Tibial artery (tissue), 4 donors: ENCODE measurements at regions not wholly inside any gene's neighbourhood (a gene's known extent, or its start where the extent isn't known, plus 50 kb on each side); places are given as distances from the start of the nearest gene placed in this dataset.

Experiments used
- DNase-seq, 2 donors: peaks; one replicate each; pipeline ENCODE4 v3.0.0-alpha.2; 2019
- H3K27ac ChIP-seq, 2 donors: fragments of 200-600 bp; sonication (generic) in 1 of 2; 1 replicate in 1 of 2; 2 replicates in 1 of 2; pipeline ENCODE4 v1.5.1; 2018 to 2019; ENCODE audit warnings: mild to moderate bottlenecking in 1 of 2
- H3K27me3 ChIP-seq, 2 donors: fragments of 200-600 bp; sonication (generic) in 1 of 2; one replicate each; pipeline versions ENCODE4 v1.5.1 to v1.6.0; 2016 to 2019
- H3K36me3 ChIP-seq, 3 donors: fragments of 200-600 bp; sonication (generic) in 2 of 3; one replicate each; pipeline ENCODE4 v1.5.1; 2016 to 2019; ENCODE audit warnings: mild to moderate bottlenecking in 2 of 3
- H3K4me1 ChIP-seq, 4 donors: fragments of 200-600 bp; sonication (generic) in 2 of 4; 1 replicate in 3 of 4; 2 replicates in 1 of 4; pipeline ENCODE4 v1.5.1; 2016 to 2019
- H3K4me3 ChIP-seq, 2 donors: fragments of 200-600 bp; sonication (generic) in 1 of 2; 1 replicate in 1 of 2; 2 replicates in 1 of 2; pipeline ENCODE4 v1.5.1; 2018 to 2019; ENCODE audit warnings: mild to moderate bottlenecking in 2 of 2
- H3K9me3 ChIP-seq, 3 donors: fragments of 200-600 bp; sonication (generic) in 1 of 3; one replicate each; pipeline ENCODE4 v1.5.1; 2016 to 2019
- CTCF ChIP-seq, 2 experiments: fragments of 200-600 bp in 1 of 2; fragments of 450-650 bp in 1 of 2; IDR thresholded peaks; one replicate each; pipeline ENCODE4 v1.5.1; 2017 to 2019; ENCODE audit warnings: antibody characterized with exemption in 2 of 2, mild to moderate bottlenecking in 1 of 2, moderate library complexity in 1 of 2
- intact Hi-C: fragments of 100-400 bp; cut with DNase I; formaldehyde crosslinking; loops from one replicate; pipeline ENCODE4 v1.15.0; 2023; ENCODE audit warnings: low total_unique reads

DNA sequence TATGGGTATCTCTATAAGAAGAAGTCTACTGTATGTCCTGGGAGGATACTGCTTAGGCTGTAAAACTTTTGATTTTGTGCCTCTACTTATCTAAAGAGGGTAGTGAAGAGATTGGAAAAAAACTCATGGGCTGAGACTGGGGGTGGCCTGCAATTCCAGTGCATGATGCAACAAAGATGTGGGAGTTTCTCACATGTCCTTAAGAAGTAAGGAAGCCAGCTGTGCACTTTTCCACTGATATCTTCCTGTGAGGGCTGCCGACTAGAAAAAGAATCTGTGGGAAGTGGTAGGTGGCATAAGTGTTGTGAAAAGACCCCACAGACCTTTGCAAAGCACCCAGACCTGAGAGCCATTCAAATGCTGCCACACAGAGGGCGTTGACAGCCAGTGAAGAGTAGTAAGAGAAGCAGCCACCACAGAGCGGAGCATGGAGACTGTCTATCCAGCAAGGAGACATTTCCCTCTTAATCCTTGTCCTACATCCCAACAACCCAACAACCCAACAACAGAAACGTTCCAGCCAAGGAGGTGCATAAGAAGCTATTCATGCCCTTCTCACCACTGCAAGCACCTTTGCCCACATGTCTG lies 65.1 kb downstream of the PFDN4 start:
- intact Hi-C loops: no loop called here
- Histone ChIP-seq H3K27me3 (no peaks in the 10 kb centered on the region), H3K4me1 (peaks cover 0 to 4% (median 0%) of the 10 kb centered on the region in 4 donors), H3K4me3 (no peak overlapping the region), H3K27ac (no peak overlapping the region), H3K36me3 (no peaks in the 10 kb centered on the region), H3K9me3 (no peaks in the 10 kb centered on the region)
- DNase-seq: no peak
- TF ChIP-seq CTCF (IDR thresholded peaks at IDR 0.05): no peak

DNA sequence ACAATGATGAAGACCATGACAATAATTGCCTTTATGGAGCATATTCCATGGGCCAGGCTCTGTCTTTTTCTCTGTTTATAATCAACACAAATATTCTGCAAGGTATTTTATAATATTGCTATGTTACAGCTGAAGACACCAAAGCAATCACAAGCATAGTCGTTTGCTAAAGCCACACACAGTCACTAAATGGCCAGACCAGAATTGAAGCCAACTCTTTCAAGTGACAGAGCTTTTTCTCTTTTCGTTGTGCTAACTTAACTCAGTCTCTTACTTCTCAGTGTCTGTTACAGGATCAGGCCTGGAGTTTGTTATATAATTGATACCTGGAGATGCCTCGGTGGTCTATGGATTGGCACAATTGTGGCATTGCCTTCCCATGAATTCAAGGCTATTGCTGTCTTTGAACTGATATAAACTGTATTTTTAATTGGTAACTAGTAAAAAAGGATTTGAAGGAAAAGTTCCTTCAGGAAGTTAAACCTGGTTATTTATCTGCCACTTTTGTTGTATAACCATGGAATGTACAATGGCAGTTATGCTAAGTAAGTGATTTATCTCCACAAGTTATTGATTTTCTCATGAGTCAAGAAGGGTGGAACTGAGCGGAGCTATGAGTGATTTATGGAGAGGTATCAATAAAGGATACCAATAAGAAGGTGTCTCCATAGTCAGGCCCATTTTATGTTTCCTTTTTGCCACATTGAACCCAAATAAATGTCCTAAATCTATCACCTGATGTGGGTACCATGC lies 67.6 kb downstream of the PFDN4 start:
- H3K27me3 ChIP-seq: no peaks in the 10 kb centered on the region
- H3K4me1 ChIP-seq: no peaks in the 10 kb centered on the region
- intact Hi-C loops: no loop called here
- H3K4me3 ChIP-seq: no peak overlapping the region
- TF ChIP-seq CTCF (IDR thresholded peaks at IDR 0.05): no peak
- DNase-seq: no peak
- no peak overlapping the region for H3K27ac ChIP-seq
- H3K9me3 ChIP-seq: no peaks in the 10 kb centered on the region
- no peaks in the 10 kb centered on the region for H3K36me3 ChIP-seq

DNA sequence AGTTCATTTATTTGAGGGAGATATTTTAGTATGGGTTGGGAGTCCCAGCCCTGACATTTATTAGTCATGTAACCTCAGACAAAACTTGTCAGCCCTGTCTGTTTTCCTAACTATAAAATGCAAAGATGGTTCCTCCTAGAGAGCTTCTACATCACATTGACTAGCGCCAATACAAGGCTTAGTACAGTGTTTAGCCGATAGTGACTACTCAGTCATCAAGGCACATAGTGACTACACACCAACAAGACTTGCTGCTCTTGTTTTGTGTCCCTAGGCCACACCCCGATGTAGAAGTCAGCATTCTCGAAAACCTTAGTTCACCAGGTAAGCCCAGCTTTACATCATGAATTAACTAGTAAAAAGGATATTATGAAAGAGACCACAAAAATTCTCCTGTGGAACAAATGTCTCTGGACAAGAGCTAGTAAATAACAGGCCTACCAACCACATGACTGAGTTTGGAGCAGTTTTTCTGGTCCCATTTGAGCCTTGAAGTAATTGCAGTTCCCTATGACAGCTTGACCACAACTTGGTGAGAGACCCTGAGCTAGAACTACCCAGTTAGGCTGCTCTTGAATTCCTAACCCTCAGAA lies 68.8 kb downstream of the PFDN4 start:
- Histone ChIP-seq H3K27ac (no peak overlapping the region), H3K4me1 (no peaks in the 10 kb centered on the region), H3K36me3 (no peaks in the 10 kb centered on the region), H3K4me3 (no peak overlapping the region), H3K27me3 (no peaks in the 10 kb centered on the region), H3K9me3 (no peaks in the 10 kb centered on the region)
- DNase-seq: no peak
- no peak for TF ChIP-seq CTCF (IDR thresholded peaks at IDR 0.05)
- intact Hi-C loops: no loop called here

DNA sequence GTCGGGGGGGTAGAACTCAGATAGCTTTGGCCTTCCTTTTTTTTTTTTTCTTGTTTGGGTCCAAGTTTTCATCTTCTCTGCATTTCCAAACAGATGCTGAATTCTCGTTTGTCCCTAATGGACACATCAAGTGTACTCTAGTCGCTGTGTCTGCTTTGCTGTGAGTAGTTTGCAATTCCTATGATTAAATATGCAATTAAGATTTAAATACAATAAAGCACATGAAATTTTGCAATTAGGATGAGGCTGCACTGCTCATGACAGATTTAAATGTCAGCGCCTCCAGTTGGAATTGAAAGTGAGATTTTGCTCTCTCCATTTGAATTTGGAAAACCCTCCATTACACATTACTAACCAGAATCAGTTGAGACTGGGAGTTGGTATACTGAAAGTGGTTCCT lies 70.4 kb downstream of the PFDN4 start:
- DNase-seq: no peak
- H3K9me3 ChIP-seq: no peaks in the 10 kb centered on the region

DNA sequence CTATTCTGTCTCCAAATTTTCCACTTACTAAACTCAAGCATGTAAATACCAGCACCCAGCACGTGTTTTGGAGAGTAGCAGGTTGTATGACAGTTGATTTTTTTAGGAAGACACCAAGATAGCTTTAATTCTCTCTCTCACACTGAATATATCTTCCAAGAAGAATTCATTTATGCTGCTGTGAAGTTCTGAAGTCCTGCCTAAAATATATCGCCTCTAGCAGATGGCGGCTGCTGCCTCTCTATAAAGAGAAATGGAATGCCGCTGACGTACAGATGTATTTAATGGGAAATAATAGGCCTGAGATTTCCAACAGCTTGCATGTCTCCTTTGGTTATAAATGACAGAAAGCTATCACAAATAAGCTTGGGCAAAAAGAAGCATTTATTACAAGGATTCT lies 74.7 kb downstream of the PFDN4 start:
- TF ChIP-seq CTCF (IDR thresholded peaks at IDR 0.05): no peak
- Histone ChIP-seq H3K36me3 (no peaks in the 10 kb centered on the region), H3K27me3 (no peaks in the 10 kb centered on the region), H3K4me1 (no peaks in the 10 kb centered on the region), H3K27ac (no peak overlapping the region), H3K9me3 (no peaks in the 10 kb centered on the region), H3K4me3 (no peak overlapping the region)
- no peak for DNase-seq
- intact Hi-C loops: no loop called here

More for the DNA sequence above, 70.4 kb downstream of the PFDN4 start:
- intact Hi-C loops: no loop called here
- Histone ChIP-seq H3K4me1 (no peaks in the 10 kb centered on the region), H3K27ac (no peak overlapping the region), H3K4me3 (no peak overlapping the region), H3K27me3 (no peaks in the 10 kb centered on the region), H3K36me3 (no peaks in the 10 kb centered on the region)
- TF ChIP-seq CTCF (IDR thresholded peaks at IDR 0.05): no peak
